Colonic mucosa (tissue), 4 donors: ENCODE measurements at regions not wholly inside any gene's neighbourhood (a gene's known extent, or its start where the extent isn't known, plus 50 kb on each side); places are given as distances from the start of the nearest gene placed in this dataset.

Experiments used
- DNase-seq: peaks from one replicate; pipeline ENCODE4 v3.0.0-alpha.2; 2020
- H3K27ac ChIP-seq: fragments of 200-600 bp; one replicate; pipeline ENCODE4 v1.8.0; 2021
- H3K27me3 ChIP-seq: fragments of 200-600 bp; one replicate; pipeline ENCODE4 v1.8.0; 2021
- H3K36me3 ChIP-seq: fragments of 200-600 bp; one replicate; pipeline ENCODE4 v1.8.0; 2021
- H3K4me1 ChIP-seq: fragments of 200-600 bp; one replicate; pipeline ENCODE4 v1.8.0; 2021; ENCODE audit warnings: mild to moderate bottlenecking
- H3K4me3 ChIP-seq: fragments of 200-600 bp; one replicate; pipeline ENCODE4 v1.8.0; 2021
- H3K9ac ChIP-seq, 2 donors: one replicate each; pipeline ENCODE4 v1.7.0; 2013; ENCODE audit warnings: control low read depth in 2 of 2, low read depth in 2 of 2, low read length in 2 of 2
- H3K9me3 ChIP-seq: fragments of 200-600 bp; one replicate; pipeline ENCODE4 v1.8.0; 2021
- CTCF ChIP-seq: fragments of 200-600 bp; IDR thresholded peaks from one replicate; pipeline ENCODE4 v1.8.0; 2022; ENCODE audit warnings: antibody characterized with exemption, mild to moderate bottlenecking
- intact Hi-C: fragments of 100-400 bp; cut with DNase I; formaldehyde crosslinking; loops from one replicate; pipeline ENCODE4 v1.14.1; 2022
- donor health status: healthy.
- donor health status: DM: no; HTN: no; CAD: no.
- donor health status: DM: no; HTN: no; CAD: no.

GRCh38 chr9:11726659-11727058 lies 966.5 kb upstream of the TYRP1 start:
- Histone ChIP-seq H3K9ac (no peak overlapping the region), H3K4me3 (no peak overlapping the region), H3K9me3 (no peaks in the 10 kb centered on the region), H3K27ac (no peak overlapping the region), H3K27me3 (no peaks in the 10 kb centered on the region), H3K36me3 (no peaks in the 10 kb centered on the region), H3K4me1 (no peaks in the 10 kb centered on the region)
- no peak for TF ChIP-seq CTCF
- intact Hi-C loops: no loop called here
- no peak for DNase-seq

- no peak for DNase-seq
- Histone ChIP-seq H3K9me3 (no peaks in the 10 kb centered on the region), H3K36me3 (no peaks in the 10 kb centered on the region), H3K9ac (no peak overlapping the region), H3K27ac (no peak overlapping the region), H3K27me3 (no peaks in the 10 kb centered on the region), H3K4me1 (no peaks in the 10 kb centered on the region), H3K4me3 (no peak overlapping the region)
- intact Hi-C loops: no loop called here
- no peak for TF ChIP-seq CTCF
Measured at GRCh38 chr9:11735391-11735790, 957.8 kb upstream of the TYRP1 start.

GRCh38 chr9:11742471-11742870 lies 950.7 kb upstream of the TYRP1 start:
- no peak for TF ChIP-seq CTCF
- Histone ChIP-seq H3K9ac (no peak overlapping the region), H3K4me1 (no peaks in the 10 kb centered on the region), H3K27ac (no peak overlapping the region), H3K27me3 (no peaks in the 10 kb centered on the region), H3K36me3 (no peaks in the 10 kb centered on the region), H3K4me3 (no peak overlapping the region), H3K9me3 (no peaks in the 10 kb centered on the region)
- intact Hi-C loops: no loop called here
- no peak for DNase-seq

- TF ChIP-seq CTCF: no peak
- intact Hi-C loops: no loop called here
- H3K4me3 ChIP-seq: no peak overlapping the region
- H3K9ac ChIP-seq: no peak overlapping the region
- H3K27me3 ChIP-seq: no peaks in the 10 kb centered on the region
- no peaks in the 10 kb centered on the region for H3K36me3 ChIP-seq
- no peaks in the 10 kb centered on the region for H3K4me1 ChIP-seq
- H3K27ac ChIP-seq: no peak overlapping the region
- no peak for DNase-seq
- H3K9me3 ChIP-seq: no peaks in the 10 kb centered on the region
Measured at GRCh38 chr9:11743356-11743755, 949.8 kb upstream of the TYRP1 start.

GRCh38 chr9:11749396-11749795 lies 943.8 kb upstream of the TYRP1 start:
- intact Hi-C loops: no loop called here
- Histone ChIP-seq H3K4me1 (no peaks in the 10 kb centered on the region), H3K27ac (no peak overlapping the region), H3K9me3 (no peaks in the 10 kb centered on the region), H3K36me3 (no peaks in the 10 kb centered on the region), H3K27me3 (no peaks in the 10 kb centered on the region), H3K9ac (no peak overlapping the region), H3K4me3 (no peak overlapping the region)
- DNase-seq: no peak
- no peak for TF ChIP-seq CTCF

GRCh38 chr9:11755951-11756350 lies 937.2 kb upstream of the TYRP1 start:
- no peak for TF ChIP-seq CTCF
- intact Hi-C loops: no loop called here
- DNase-seq: no peak
- Histone ChIP-seq H3K36me3 (no peaks in the 10 kb centered on the region), H3K27me3 (no peaks in the 10 kb centered on the region), H3K4me1 (no peaks in the 10 kb centered on the region), H3K9ac (no peak overlapping the region), H3K9me3 (no peaks in the 10 kb centered on the region), H3K27ac (no peak overlapping the region), H3K4me3 (no peak overlapping the region)
